BLaER1 treated with 17β-estradiol and CSF1 and Interleukin-3, amounts not matched to agents 10 nM and 100 nM (cell line): ENCODE measurements at regions not wholly inside any gene's neighbourhood (a gene's known extent, or its start where the extent isn't known, plus 50 kb on each side); places are given as distances from the start of the nearest gene placed in this dataset.
A peak's percentile ranks its signal among the peaks of the same experiment; 100 is the strongest.
"Not testable (repeated sequence)": the region's sequence is repeated elsewhere in the genome, so short reads cannot be mapped to it uniquely, and the experiment has no call there.

ENCODE experiments used
- H3K27ac ChIP-seq, 11 experiments: shearing (Covaris generic); formaldehyde crosslinking; 2 replicates each; pipeline ENCODE4 v1.8.1; 2022
- H3K27me3 ChIP-seq, 11 experiments: shearing (Covaris generic); formaldehyde crosslinking; 2 replicates each; pipeline ENCODE4 v1.8.1; 2022
- H3K36me3 ChIP-seq, 11 experiments: shearing (Covaris generic); formaldehyde crosslinking; 2 replicates each; pipeline ENCODE4 v1.8.1; 2022
- H3K4me1 ChIP-seq, 10 experiments: shearing (Covaris generic); formaldehyde crosslinking; 2 replicates each; pipeline ENCODE4 v1.8.1; 2022
- H3K4me2 ChIP-seq, 11 experiments: shearing (Covaris generic); formaldehyde crosslinking; 2 replicates each; pipeline ENCODE4 v1.8.1; 2022
- H3K4me3 ChIP-seq, 10 experiments: shearing (Covaris generic); formaldehyde crosslinking; 2 replicates each; pipeline ENCODE4 v1.8.1; 2022
- H3K9ac ChIP-seq, 11 experiments: shearing (Covaris generic); formaldehyde crosslinking; 2 replicates each; pipeline ENCODE4 v1.8.1; 2022
- H3K9me3 ChIP-seq, 11 experiments: shearing (Covaris generic); formaldehyde crosslinking; replicated peaks in 1 of 11; 2 replicates each; pipeline ENCODE4 v1.8.1; 2022
- H4K20me1 ChIP-seq, 11 experiments: shearing (Covaris generic); formaldehyde crosslinking; 2 replicates each; pipeline ENCODE4 v1.8.1; 2022
- Cebpa-rat ChIP-seq, 11 experiments: shearing (Covaris generic); IDR thresholded peaks; 2 replicates each; pipeline ENCODE4 v1.8.1; 2022

DNA sequence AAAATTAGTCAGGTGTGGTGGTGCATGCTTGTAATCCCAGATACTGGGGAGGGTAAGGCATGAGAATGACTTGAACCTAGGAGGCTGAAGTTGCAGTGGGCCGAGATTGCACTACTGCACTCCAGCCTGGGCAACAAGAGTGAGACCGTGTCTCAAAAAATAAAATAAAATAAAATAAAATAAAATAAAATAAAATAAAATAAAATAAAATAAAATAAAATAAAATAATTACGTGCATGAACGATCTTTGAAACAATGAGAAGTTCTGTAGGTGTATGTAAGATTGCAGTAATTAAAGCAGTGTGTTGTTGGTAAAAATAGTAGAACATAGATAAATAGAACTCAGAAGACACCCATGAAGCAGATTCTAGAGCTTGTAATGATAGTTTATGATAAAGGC lies 348.5 kb downstream of the ANKRD30A start:
- no peak overlapping the region for H3K4me3 ChIP-seq
- no peaks in the 10 kb centered on the region for H3K4me1 ChIP-seq
- H3K9me3 ChIP-seq: no peaks in the 10 kb centered on the region

DNA sequence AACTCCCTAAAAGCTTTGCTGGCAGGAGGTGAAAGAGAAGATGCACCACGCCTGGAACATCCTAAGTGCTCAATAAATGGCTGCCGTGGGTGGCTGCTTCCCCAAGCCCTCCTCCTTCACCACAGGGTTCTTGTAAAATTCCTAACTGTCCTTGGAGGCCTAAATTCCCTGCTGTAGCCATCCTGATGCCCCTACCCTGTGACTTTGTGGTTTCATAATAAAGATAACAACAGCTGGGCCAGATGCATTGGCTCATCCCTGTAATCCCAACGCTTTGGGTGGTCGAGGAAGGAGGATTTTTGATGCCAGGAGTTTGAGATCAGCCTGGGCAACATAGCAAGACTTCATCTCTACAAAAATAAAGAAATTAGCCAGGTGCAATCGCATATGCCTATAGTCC lies 341.8 kb downstream of the ANKRD30A start:
- no peak overlapping the region for H3K4me2 ChIP-seq
- no peak overlapping the region for H3K4me3 ChIP-seq
- H3K4me1 ChIP-seq: no peaks in the 10 kb centered on the region
- no peaks in the 10 kb centered on the region for H4K20me1 ChIP-seq
- 0 out of 22 replicates have a peak, but pooled peaks cover 0 to under 1% (median 0%) of the 10 kb centered on the region in 11 experiments for H3K9me3 ChIP-seq
- H3K27me3 ChIP-seq: no peaks in the 10 kb centered on the region
- H3K36me3 ChIP-seq: no peaks in the 10 kb centered on the region
- no peak overlapping the region for H3K27ac ChIP-seq
- no peak for TF ChIP-seq Cebpa-rat (IDR thresholded peaks at IDR 0.05)
- H3K9ac ChIP-seq: no peak overlapping the region

More for the DNA sequence above, 348.5 kb downstream of the ANKRD30A start:
- Histone ChIP-seq H4K20me1 (no peaks in the 10 kb centered on the region), H3K9ac (no peak overlapping the region), H3K36me3 (no peaks in the 10 kb centered on the region), H3K27ac (no peak overlapping the region), H3K4me2 (no peak overlapping the region), H3K27me3 (no peaks in the 10 kb centered on the region)
- no peak for TF ChIP-seq Cebpa-rat (IDR thresholded peaks at IDR 0.05)

DNA sequence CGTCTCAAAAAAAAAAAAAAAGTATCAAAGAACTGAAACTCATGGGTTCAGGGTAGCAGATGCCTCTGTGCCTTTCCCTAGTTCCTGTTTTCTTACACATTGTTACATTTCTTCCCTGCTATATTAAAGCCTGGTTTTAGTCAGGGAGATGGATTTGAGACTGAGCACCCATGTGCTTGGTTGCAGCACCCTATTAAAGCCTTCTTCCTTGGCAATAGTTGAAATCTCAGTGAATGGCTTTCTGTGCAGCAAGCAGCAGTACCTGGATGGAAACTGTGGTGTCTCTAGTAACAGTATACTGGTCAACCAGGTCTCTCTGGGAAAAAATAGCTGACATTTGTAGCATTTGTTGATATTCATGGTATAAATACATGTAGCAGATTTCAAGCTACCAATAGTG lies 331.1 kb downstream of the ANKRD30A start:
- H3K4me3 ChIP-seq: no peak overlapping the region
- no peaks in the 10 kb centered on the region for H4K20me1 ChIP-seq
- H3K27me3 ChIP-seq: no peaks in the 10 kb centered on the region
- no peak overlapping the region for H3K27ac ChIP-seq
- no peaks in the 10 kb centered on the region for H3K4me1 ChIP-seq
- TF ChIP-seq Cebpa-rat (IDR thresholded peaks at IDR 0.05): no peak
- H3K9ac ChIP-seq: no peak overlapping the region
- H3K9me3 ChIP-seq: peaks cover 26 to 41% (median 33%) of the 10 kb centered on the region in 11 experiments
- no peaks in the 10 kb centered on the region for H3K36me3 ChIP-seq
- H3K4me2 ChIP-seq: no peak overlapping the region

DNA sequence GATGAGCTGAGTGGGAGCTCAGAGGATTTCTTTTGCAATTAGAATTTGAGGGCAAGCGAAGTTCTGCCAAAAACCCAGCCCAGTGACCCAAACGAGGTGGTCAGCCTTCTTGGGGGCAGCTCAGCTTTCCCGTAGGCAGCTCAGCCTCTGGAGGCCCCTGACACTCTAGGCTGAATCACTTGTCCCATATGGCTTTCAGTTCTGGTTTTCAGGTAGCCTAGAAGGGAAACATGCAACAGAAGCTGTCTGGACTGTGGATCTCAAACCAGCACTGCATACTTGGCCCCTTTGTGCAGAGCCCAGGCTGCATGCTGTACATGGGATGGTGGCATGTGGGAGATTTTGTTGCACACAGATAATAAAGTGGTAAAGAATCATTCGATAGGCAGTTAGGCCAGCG lies 322.8 kb downstream of the ANKRD30A start:
- Histone ChIP-seq H3K4me2 (no peak overlapping the region), H3K9ac (no peak overlapping the region), H4K20me1 (no peaks in the 10 kb centered on the region), H3K4me3 (no peak overlapping the region), H3K9me3 (no peaks in the 10 kb centered on the region; a peak in 2 of 22 replicates), H3K27me3 (no peaks in the 10 kb centered on the region), H3K4me1 (no peaks in the 10 kb centered on the region), H3K27ac (no peak overlapping the region), H3K36me3 (no peaks in the 10 kb centered on the region)
- no peak for TF ChIP-seq Cebpa-rat (IDR thresholded peaks at IDR 0.05)

DNA sequence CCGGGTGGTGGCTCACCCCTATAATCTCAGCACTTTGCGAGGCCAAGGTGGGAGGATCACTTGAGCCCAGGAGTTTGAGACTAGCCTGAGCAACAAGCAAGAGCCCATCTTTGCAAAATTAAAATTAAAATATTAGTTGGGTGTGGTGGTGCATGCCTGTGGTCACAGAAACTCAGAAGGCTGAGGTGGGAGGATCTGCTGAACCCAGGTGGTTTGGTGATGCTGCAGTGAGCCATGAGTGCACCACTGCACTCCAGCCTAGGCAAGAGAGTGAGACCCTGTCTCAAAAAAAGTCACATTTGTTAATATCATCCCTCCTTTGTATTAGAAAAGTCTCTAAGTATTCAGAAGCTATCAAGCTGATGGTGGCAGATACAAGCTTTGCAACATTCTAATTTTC lies 317.5 kb downstream of the ANKRD30A start:
- no peak for TF ChIP-seq Cebpa-rat (IDR thresholded peaks at IDR 0.05)
- H3K36me3 ChIP-seq: no peaks in the 10 kb centered on the region
- H4K20me1 ChIP-seq: no peaks in the 10 kb centered on the region
- no peak overlapping the region for H3K9ac ChIP-seq
- H3K27ac ChIP-seq: no peak overlapping the region
- no peaks in the 10 kb centered on the region for H3K9me3 ChIP-seq
- no peak overlapping the region for H3K4me2 ChIP-seq
- 0 out of 20 replicates have a peak, but pooled peaks cover 0 to 4% (median 0%) of the 10 kb centered on the region in 10 experiments for H3K4me1 ChIP-seq
- H3K27me3 ChIP-seq: no peaks in the 10 kb centered on the region
- no peak overlapping the region for H3K4me3 ChIP-seq

DNA sequence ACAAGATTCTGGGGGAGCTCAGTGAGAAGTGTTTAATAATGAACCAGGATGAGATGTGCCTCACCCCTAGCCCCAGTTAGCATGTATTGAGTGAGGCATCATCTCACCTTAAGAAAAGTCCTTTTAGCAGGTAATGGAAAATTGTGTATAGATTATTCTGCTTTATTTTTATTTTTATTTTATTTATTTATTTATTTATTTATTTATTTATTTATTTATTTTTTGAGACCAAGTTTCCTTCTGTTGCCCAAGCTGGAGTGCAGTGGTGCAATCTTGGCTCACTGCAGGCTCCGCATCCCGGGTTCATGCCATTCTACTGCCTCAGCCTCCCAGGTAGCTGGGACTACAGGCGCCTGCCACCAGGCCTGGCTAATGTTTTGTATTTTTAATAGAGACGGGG lies 315.8 kb downstream of the ANKRD30A start:
- H3K9me3 ChIP-seq: not testable (repeated sequence)

DNA sequence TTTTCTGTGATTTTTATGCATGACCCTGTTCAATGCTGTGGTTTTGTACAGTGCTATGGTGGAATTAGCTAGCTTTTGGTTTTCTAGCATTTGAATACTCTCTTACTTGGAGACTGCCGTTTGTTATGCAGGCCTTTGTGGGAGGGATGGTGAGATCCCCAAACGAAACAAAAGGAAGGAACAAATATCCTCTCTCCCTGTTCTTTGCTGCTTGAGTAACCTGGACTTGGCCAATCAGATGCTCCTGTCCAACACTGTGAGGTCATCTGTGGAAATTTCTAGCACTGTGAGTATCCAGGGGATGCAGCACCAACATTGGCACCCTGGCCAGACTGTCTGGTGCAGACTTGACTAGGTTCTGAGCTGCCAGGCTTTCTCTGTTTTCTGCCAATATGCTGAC lies 314.4 kb downstream of the ANKRD30A start:
- Histone ChIP-seq H3K4me2 (no peak overlapping the region), H3K27me3 (no peaks in the 10 kb centered on the region), H3K4me1 (peaks cover 0 to 19% (median 2%) of the 10 kb centered on the region in 10 experiments; a peak in 9 of 20 replicates), H4K20me1 (no peaks in the 10 kb centered on the region), H3K9ac (no peak overlapping the region), H3K36me3 (no peaks in the 10 kb centered on the region), H3K9me3 (no peaks in the 10 kb centered on the region), H3K27ac (no peak overlapping the region), H3K4me3 (no peak overlapping the region)
- no peak for TF ChIP-seq Cebpa-rat (IDR thresholded peaks at IDR 0.05)

More for the DNA sequence above, 315.8 kb downstream of the ANKRD30A start:
- H3K4me1 ChIP-seq, H3K36me3 ChIP-seq, H3K9ac ChIP-seq, H3K27me3 ChIP-seq, H3K27ac ChIP-seq, H4K20me1 ChIP-seq, H3K4me2 ChIP-seq, H3K4me3 ChIP-seq: not testable (repeated sequence)

DNA sequence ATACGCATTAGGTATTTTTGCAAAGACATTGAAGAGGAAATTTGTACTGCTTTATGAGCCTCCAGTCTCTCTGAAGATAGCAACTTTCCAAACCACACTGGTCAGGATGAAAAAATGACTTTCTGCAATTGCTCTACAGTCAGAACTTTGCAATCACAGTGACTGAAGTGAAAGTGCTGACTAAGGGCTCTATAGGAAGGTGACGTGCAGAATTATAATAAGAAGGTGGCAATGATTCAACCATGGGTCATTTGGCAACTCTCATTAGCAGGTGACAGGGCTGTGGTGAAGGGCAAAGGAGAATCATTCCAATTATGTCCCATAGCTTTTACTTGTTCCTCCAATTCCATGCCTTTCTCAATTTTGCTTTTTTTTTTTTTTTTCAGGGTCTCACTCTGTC lies 311.0 kb downstream of the ANKRD30A start:
- no peaks in the 10 kb centered on the region for H3K9me3 ChIP-seq

DNA sequence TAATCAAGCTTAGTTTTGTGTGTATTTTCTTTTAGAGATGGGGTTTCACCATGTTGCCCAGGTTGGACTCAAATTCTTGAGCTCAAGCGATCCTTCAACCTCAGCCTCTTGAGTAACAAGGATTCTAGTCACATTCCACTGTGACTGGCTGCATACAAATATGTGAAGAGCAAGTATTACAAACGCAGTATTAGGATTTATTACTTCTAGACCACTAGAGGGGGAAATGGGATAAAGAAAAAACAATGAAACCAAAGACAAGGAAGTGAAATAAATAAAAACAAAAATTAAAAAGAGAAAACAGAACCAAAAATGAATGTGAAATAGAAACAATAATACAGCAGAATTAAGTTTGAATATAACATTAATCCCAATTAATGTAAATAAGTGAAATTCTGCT lies 308.7 kb downstream of the ANKRD30A start:
- Histone ChIP-seq H4K20me1 (no peaks in the 10 kb centered on the region), H3K4me2 (0 out of 22 replicates have a peak overlapping the region, but pooled peaks of 2 of the 11 experiments have one; percentile 1 to 35), H3K27ac (no peak overlapping the region; a peak in 1 of 22 replicates), H3K9ac (no peak overlapping the region), H3K9me3 (no peaks in the 10 kb centered on the region), H3K27me3 (no peaks in the 10 kb centered on the region), H3K4me1 (peaks cover 4 to 39% (median 28%) of the 10 kb centered on the region in 10 experiments; a peak in 19 of 20 replicates), H3K36me3 (no peaks in the 10 kb centered on the region), H3K4me3 (no peak overlapping the region)
- no peak for TF ChIP-seq Cebpa-rat (IDR thresholded peaks at IDR 0.05)

More for the DNA sequence above, 311.0 kb downstream of the ANKRD30A start:
- Histone ChIP-seq H3K4me2 (peak overlapping the region in 5 of 11 experiments; percentile 8 to 65 (median 17); a peak in 7 of 22 replicates), H3K27me3 (no peaks in the 10 kb centered on the region), H3K36me3 (no peaks in the 10 kb centered on the region), H3K4me1 (peaks cover 0 to 29% (median 20%) of the 10 kb centered on the region in 10 experiments; a peak in 17 of 20 replicates), H3K9ac (no peak overlapping the region), H3K27ac (no peak overlapping the region), H4K20me1 (no peaks in the 10 kb centered on the region), H3K4me3 (no peak overlapping the region)
- no peak for TF ChIP-seq Cebpa-rat (IDR thresholded peaks at IDR 0.05)
